Tibial nerve (tissue), 4 donors: ENCODE measurements at regions not wholly inside any gene's neighbourhood (a gene's known extent, or its start where the extent isn't known, plus 50 kb on each side); places are given as distances from the start of the nearest gene placed in this dataset.

Source experiments
- DNase-seq, 2 donors: peaks; one replicate each; pipeline ENCODE4 v3.0.0-alpha.2; 2019; ENCODE audit warnings: low spot score in 2 of 2
- H3K27ac ChIP-seq, 4 donors: fragments of 200-600 bp; sonication (generic) in 3 of 4; one replicate each; pipeline ENCODE4 v1.5.1; 2017 to 2019; ENCODE audit warnings: mild to moderate bottlenecking in 1 of 4
- H3K27me3 ChIP-seq, 2 donors: fragments of 200-600 bp; sonication (generic) in 1 of 2; one replicate each; pipeline versions ENCODE4 v1.5.1 to v1.6.0; 2017 to 2019
- H3K36me3 ChIP-seq, 3 donors: fragments of 200-600 bp; sonication (generic); one replicate each; pipeline ENCODE4 v1.5.1; 2018 to 2019
- H3K4me1 ChIP-seq, 4 donors: fragments of 200-600 bp; sonication (generic) in 3 of 4; one replicate each; pipeline ENCODE4 v1.5.1; 2017 to 2019
- H3K4me3 ChIP-seq, 4 donors: fragments of 200-600 bp; sonication (generic) in 3 of 4; one replicate each; pipeline ENCODE4 v1.5.1; 2017 to 2019; ENCODE audit warnings: mild to moderate bottlenecking in 1 of 4, moderate library complexity in 1 of 4
- H3K9me3 ChIP-seq, 4 donors: fragments of 200-600 bp; sonication (generic) in 3 of 4; one replicate each; pipeline ENCODE4 v1.5.1; 2017 to 2019
- CTCF ChIP-seq, 5 experiments: fragments of 200-600 bp in 3 of 5; fragments of 450-650 bp in 2 of 5; sonication (generic) in 3 of 5; IDR thresholded peaks; one replicate each; pipeline ENCODE4 v1.5.1; 2016 to 2019; ENCODE audit warnings: antibody characterized with exemption in 5 of 5, mild to moderate bottlenecking in 3 of 5, moderate library complexity in 2 of 5
- EP300 ChIP-seq, 2 donors: sonication (generic); formaldehyde crosslinking; IDR thresholded peaks; one replicate each; pipeline ENCODE4 v1.6.1; 2017; ENCODE audit warnings: antibody characterized with exemption in 2 of 2, mild to moderate bottlenecking in 1 of 2
- POLR2A ChIP-seq, 2 donors: fragments of 450-650 bp; IDR thresholded peaks; one replicate each; pipeline ENCODE4 v1.6.1; 2017; ENCODE audit warnings: antibody characterized with exemption in 2 of 2, mild to moderate bottlenecking in 2 of 2, moderate library complexity in 2 of 2
- WGBS, 2 donors: methylation state at CpG; one replicate each; pipeline ENCODE4 v1.1.5; 2018; 5-methylcytosine and 5-hydroxymethylcytosine counted together

- no peak for DNase-seq
- WGBS, 2 donors = 68 to 78% methylated on average over 2 of the region's 2 CpGs
Observed at GRCh38 chr6:4396044-4396443, 260.7 kb upstream of the ECI2 start.

GRCh38 chr6:4395386-4395785 lies 260.0 kb upstream of the ECI2 start:
- no peaks in the 10 kb centered on the region for H3K9me3 ChIP-seq
- TF ChIP-seq CTCF (IDR thresholded peaks at IDR 0.05) (no peak), POLR2A (IDR thresholded peaks at IDR 0.05) (no peak), EP300 (IDR thresholded peaks at IDR 0.05) (no peak)
- H3K4me3 ChIP-seq = no peak overlapping the region
- H3K27me3 ChIP-seq = no peaks in the 10 kb centered on the region
- H3K4me1 ChIP-seq = peaks cover 0 to 17% (median 3%) of the 10 kb centered on the region in 4 donors
- no peak overlapping the region for H3K27ac ChIP-seq
- DNase-seq = no peak
- WGBS, 2 donors = 55 to 75% methylated on average over 1 of the region's 1 CpG
- H3K36me3 ChIP-seq = no peaks in the 10 kb centered on the region

More at GRCh38 chr6:4396044-4396443, 260.7 kb upstream of the ECI2 start:
- Histone ChIP-seq H3K27ac (no peak overlapping the region), H3K4me3 (no peak overlapping the region), H3K4me1 (peaks cover 0 to 17% (median 3%) of the 10 kb centered on the region in 4 donors), H3K9me3 (no peaks in the 10 kb centered on the region), H3K27me3 (no peaks in the 10 kb centered on the region), H3K36me3 (no peaks in the 10 kb centered on the region)
- TF ChIP-seq CTCF (IDR thresholded peaks at IDR 0.05) (no peak), POLR2A (IDR thresholded peaks at IDR 0.05) (no peak), EP300 (IDR thresholded peaks at IDR 0.05) (no peak)

DNA sequence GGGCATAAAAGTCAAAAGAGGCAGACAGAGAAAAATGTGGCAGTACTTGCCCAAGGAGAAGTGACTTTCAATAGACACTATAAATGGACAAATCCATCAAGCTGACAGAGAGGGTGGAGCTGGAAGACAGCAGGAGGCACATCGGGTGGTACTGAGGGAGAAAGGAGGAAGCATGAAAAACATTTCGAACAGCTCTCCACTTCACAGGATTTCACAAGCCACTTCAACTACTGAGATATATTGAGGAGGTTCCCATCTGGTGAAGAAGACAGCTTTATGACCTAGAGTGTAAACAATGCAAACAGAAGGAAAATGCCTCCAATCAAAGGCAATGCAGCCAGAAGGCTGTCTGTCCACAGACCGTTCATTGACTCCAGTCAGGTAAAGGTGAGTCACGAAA lies 259.4 kb upstream of the ECI2 start:
- Histone ChIP-seq H3K4me1 (peaks cover 0 to 17% (median 3%) of the 10 kb centered on the region in 4 donors), H3K9me3 (no peaks in the 10 kb centered on the region), H3K27me3 (no peaks in the 10 kb centered on the region), H3K36me3 (no peaks in the 10 kb centered on the region), H3K27ac (no peak overlapping the region), H3K4me3 (no peak overlapping the region)
- 30 to 34% methylated on average over 4 of the region's 4 CpGs for WGBS, 2 donors
- no peak for DNase-seq
- no peak for TF ChIP-seq EP300 (IDR thresholded peaks at IDR 0.05)
- TF ChIP-seq CTCF (IDR thresholded peaks at IDR 0.05) = no peak
- TF ChIP-seq POLR2A (IDR thresholded peaks at IDR 0.05) = no peak

DNA sequence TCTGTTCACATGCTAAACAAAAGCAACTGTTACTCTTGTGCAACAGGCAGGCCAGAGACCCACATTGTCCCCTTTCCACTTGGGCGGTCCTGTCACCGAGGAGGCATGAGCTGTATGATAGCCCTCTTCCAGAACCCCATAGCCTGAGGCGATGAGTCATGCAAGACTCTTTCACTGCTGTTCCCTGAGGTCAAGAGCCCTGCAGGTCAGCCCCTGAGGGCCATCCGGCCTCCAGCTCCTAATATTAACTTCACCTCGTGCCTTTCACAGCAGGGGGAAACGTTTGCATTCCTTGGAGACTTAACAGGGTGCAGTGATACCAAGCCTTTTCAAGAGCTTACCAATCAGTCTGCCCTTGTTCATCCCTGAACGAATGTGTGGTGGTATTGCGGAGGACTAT lies 253.3 kb upstream of the ECI2 start:
- peaks cover 0 to 16% (median 7%) of the 10 kb centered on the region in 4 donors for H3K9me3 ChIP-seq
- no peaks in the 10 kb centered on the region for H3K36me3 ChIP-seq
- no peaks in the 10 kb centered on the region for H3K4me1 ChIP-seq
- H3K4me3 ChIP-seq = no peak overlapping the region
- DNase-seq = no peak
- TF ChIP-seq EP300 (IDR thresholded peaks at IDR 0.05) (no peak), CTCF (IDR thresholded peaks at IDR 0.05) (no peak), POLR2A (IDR thresholded peaks at IDR 0.05) (no peak)
- 51 to 57% methylated on average over 8 of the region's 8 CpGs for WGBS, 2 donors
- no peak overlapping the region for H3K27ac ChIP-seq
- no peaks in the 10 kb centered on the region for H3K27me3 ChIP-seq

DNA sequence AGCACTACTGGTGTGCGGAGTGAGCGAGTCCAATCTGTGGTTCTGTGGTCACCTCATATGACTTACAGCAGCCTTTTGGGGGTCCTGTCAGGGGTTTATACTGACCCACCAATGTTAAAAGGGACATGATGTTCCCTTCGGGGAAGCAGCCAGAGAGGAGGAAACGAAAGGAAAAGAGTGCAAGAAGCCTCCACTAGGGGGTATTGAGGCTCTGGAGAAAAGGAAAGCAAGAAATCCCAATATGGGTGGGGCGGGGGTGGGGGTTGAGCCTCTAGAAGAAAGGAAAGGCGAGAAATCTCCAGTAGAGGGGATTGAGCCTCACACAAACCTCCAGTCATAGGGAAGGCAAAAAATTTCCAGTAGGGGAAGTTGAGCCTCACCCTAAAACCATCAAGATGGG lies 249.3 kb upstream of the ECI2 start:
- TF ChIP-seq POLR2A (IDR thresholded peaks at IDR 0.05) (no peak), EP300 (IDR thresholded peaks at IDR 0.05) (no peak), CTCF (IDR thresholded peaks at IDR 0.05) (no peak)
- no peak overlapping the region for H3K4me3 ChIP-seq
- H3K27ac ChIP-seq = no peak overlapping the region
- no peaks in the 10 kb centered on the region for H3K36me3 ChIP-seq
- no peaks in the 10 kb centered on the region for H3K4me1 ChIP-seq
- no peaks in the 10 kb centered on the region for H3K27me3 ChIP-seq
- DNase-seq = no peak
- H3K9me3 ChIP-seq = peaks cover 0 to 28% (median 7%) of the 10 kb centered on the region in 4 donors
- WGBS, 2 donors = 91% methylated on average over 6 of the region's 6 CpGs
